Peyer's patch (tissue), 4 donors: ENCODE measurements at regions not wholly inside any gene's neighbourhood (a gene's known extent, or its start where the extent isn't known, plus 50 kb on each side); places are given as distances from the start of the nearest gene placed in this dataset.

Source experiments
- CTCF ChIP-seq, 6 experiments: fragments of 450-650 bp in 4 of 6; fragments of 200-600 bp in 2 of 6; sonication (generic) in 1 of 6; IDR thresholded peaks; one replicate each; pipeline ENCODE4 v1.5.1; 2017 to 2019; ENCODE audit warnings: antibody characterized with exemption in 6 of 6, mild to moderate bottlenecking in 3 of 6, moderate library complexity in 1 of 6
- POLR2A ChIP-seq, 2 donors: fragments of 450-650 bp; IDR thresholded peaks; one replicate each; pipeline ENCODE4 v1.5.1; 2017; ENCODE audit warnings: antibody characterized with exemption in 2 of 2, mild to moderate bottlenecking in 2 of 2, moderate library complexity in 2 of 2

GRCh38 chr2:130252880-130253645, 54.8 kb upstream of the TUBA3E start:
- TF ChIP-seq CTCF (IDR thresholded peaks at IDR 0.05) (peak in 1 of 6 experiments; percentile 6), POLR2A (IDR thresholded peaks at IDR 0.05) (no peak)
